Esophagus muscularis mucosa (tissue), 4 donors: ENCODE measurements at regions not wholly inside any gene's neighbourhood (a gene's known extent, or its start where the extent isn't known, plus 50 kb on each side); places are given as distances from the start of the nearest gene placed in this dataset.

Experiments used
- CTCF ChIP-seq, 3 experiments: fragments of 200-600 bp in 2 of 3; fragments of 450-650 bp in 1 of 3; sonication (generic) in 2 of 3; IDR thresholded peaks; one replicate each; pipeline ENCODE4 v1.5.1; 2017 to 2019; ENCODE audit warnings: antibody characterized with exemption in 3 of 3, mild to moderate bottlenecking in 2 of 3, moderate library complexity in 1 of 3
- EP300 ChIP-seq: sonication (generic); formaldehyde crosslinking; IDR thresholded peaks from one replicate; pipeline ENCODE4 v1.6.1; 2017; ENCODE audit warnings: antibody characterized with exemption
- POLR2A ChIP-seq: fragments of 450-650 bp; IDR thresholded peaks from one replicate; pipeline ENCODE4 v1.6.1; 2017; ENCODE audit warnings: antibody characterized with exemption, moderate library complexity, mild to moderate bottlenecking, low read depth

- TF ChIP-seq EP300: no peak
- TF ChIP-seq CTCF (IDR thresholded peaks at IDR 0.05): no peak
- no peak for TF ChIP-seq POLR2A
Observed at GRCh38 chr13:86000546-86000945, 201.3 kb upstream of the SLITRK6 start.
